HG03439 (cell line): ENCODE measurements at regions not wholly inside any gene's neighbourhood (a gene's known extent, or its start where the extent isn't known, plus 50 kb on each side); places are given as distances from the start of the nearest gene placed in this dataset.

Experiments used
- ATAC-seq: cut with Tn5 transposase; IDR thresholded peaks from one replicate; pipeline ENCODE4 v1.9.1; 2021; ENCODE audit warnings: mild to moderate bottlenecking, moderate library complexity; ENCODE audit not compliant: unreplicated experiment

- ATAC-seq, result no peak
Observed at GRCh38 chr4:24070117-24070516, 180.3 kb upstream of the PPARGC1A start.

GRCh38 chr4:24067367-24068193 is 177.7 kb upstream of the PPARGC1A start:
- ATAC-seq, result no peak

- ATAC-seq, result no peak
Observed at GRCh38 chr4:24065974-24066373, 176.1 kb upstream of the PPARGC1A start.

GRCh38 chr4:24063731-24064130 is 173.9 kb upstream of the PPARGC1A start:
- ATAC-seq, result no peak

GRCh38 chr4:24060932-24061331 is 171.1 kb upstream of the PPARGC1A start:
- no peak for ATAC-seq

GRCh38 chr4:24059839-24060238 is 170.0 kb upstream of the PPARGC1A start:
- no peak for ATAC-seq

GRCh38 chr4:24057915-24058559 is 168.2 kb upstream of the PPARGC1A start:
- no peak for ATAC-seq

- no peak for ATAC-seq
Observed at GRCh38 chr4:24056289-24056688, 166.4 kb upstream of the PPARGC1A start.

- no peak for ATAC-seq
Observed at GRCh38 chr4:24055623-24056022, 165.8 kb upstream of the PPARGC1A start.

GRCh38 chr4:24054910-24055309 is 165.1 kb upstream of the PPARGC1A start:
- no peak for ATAC-seq

- no peak for ATAC-seq
Observed at GRCh38 chr4:24053934-24054333, 164.1 kb upstream of the PPARGC1A start.

GRCh38 chr4:24044610-24045589 is 155.1 kb upstream of the PPARGC1A start:
- ATAC-seq, result no peak

- ATAC-seq, result no peak
Observed at GRCh38 chr4:24042094-24042493, 152.2 kb upstream of the PPARGC1A start.

- ATAC-seq, result no peak
Observed at GRCh38 chr4:24040811-24041210, 151.0 kb upstream of the PPARGC1A start.

- ATAC-seq, result no peak
Observed at GRCh38 chr4:24033626-24034025, 143.8 kb upstream of the PPARGC1A start.

- ATAC-seq, result peak; percentile 69
Observed at GRCh38 chr4:24032371-24032989, 142.6 kb upstream of the PPARGC1A start.

- ATAC-seq, result no peak
Observed at GRCh38 chr4:24026596-24026995, 136.7 kb upstream of the PPARGC1A start.

- ATAC-seq, result no peak
Observed at GRCh38 chr4:24024605-24025004, 134.8 kb upstream of the PPARGC1A start.

- ATAC-seq, result no peak
Observed at GRCh38 chr4:24024157-24024556, 134.3 kb upstream of the PPARGC1A start.

- no peak for ATAC-seq
Observed at GRCh38 chr4:24015782-24016181, 125.9 kb upstream of the PPARGC1A start.
